ENCODE measurements at regions not wholly inside any gene's neighbourhood (a gene's known extent, or its start where the extent isn't known, plus 50 kb on each side); places are given as distances from the start of the nearest gene placed in this dataset.

- POLR2A ChIA-PET: no interaction called here
- no peak overlapping the region for H3K9ac ChIP-seq (ENCODE audit: low read length)
- no peaks in the 10 kb centered on the region for H3K9me3 ChIP-seq (ENCODE audit: control insufficient read depth in 1 of 2, insufficient read depth in 1 of 2, low read depth in 1 of 2, low read length in 2 of 2)
- no peaks in the 10 kb centered on the region for H3K79me2 ChIP-seq (ENCODE audit: insufficient read depth, low read length)
- CTCF ChIA-PET: no interaction called here
- ATAC-seq: no peak
- no peaks in the 10 kb centered on the region for H3K36me3 ChIP-seq (ENCODE audit: control insufficient read depth in 1 of 2, insufficient read depth in 2 of 2, low read length in 2 of 2)
- DNase-seq (ENCODE audit: low read depth, low spot score): no peak
- H3K4me1 ChIP-seq (ENCODE audit: control insufficient read depth in 1 of 2, insufficient read depth in 2 of 2, low read length in 2 of 2): no peaks in the 10 kb centered on the region
- no peaks in the 10 kb centered on the region for H3K9me2 ChIP-seq (ENCODE audit: insufficient read depth)
- no TSS peak for BruUV-seq (replicated peaks)
- H3K27ac ChIP-seq (ENCODE audit: low read depth, low read length): no peak overlapping the region
- RAD21 ChIA-PET (ENCODE audit: low non-redundant PET in 1 of 2, low total read pairs in 2 of 2, uncharacterized antibody in 2 of 2, unreplicated experiment in 2 of 2): no interaction called here
- intact Hi-C loops (cut with micrococcal nuclease): no loop called here
- TF ChIP-seq CEBPB (IDR thresholded peaks at IDR 0.05; ENCODE audit: low read depth) (no peak), JUND (IDR thresholded peaks at IDR 0.05) (no peak), YY1 (IDR thresholded peaks at IDR 0.05; ENCODE audit: extremely low read depth, insufficient replicate concordance, low read depth, low read length) (no peak), CBX3 (IDR thresholded peaks at IDR 0.05; ENCODE audit: low read depth) (no peak), ZFX (IDR thresholded peaks at IDR 0.05) (no peak), POLR2A (IDR thresholded peaks at IDR 0.05; ENCODE audit: borderline replicate concordance, extremely low read depth, insufficient read depth, insufficient read length) (no peak), RAD21 (IDR thresholded peaks at IDR 0.05; ENCODE audit: low read depth) (no peak), FOSL1 (IDR thresholded peaks at IDR 0.05; ENCODE audit: low read depth) (no peak), POLR2AphosphoS5 (IDR thresholded peaks at IDR 0.05; ENCODE audit: low read depth, low read length) (no peak), ELF1 (IDR thresholded peaks at IDR 0.05; ENCODE audit: borderline replicate concordance, low read depth) (no peak), SRF (IDR thresholded peaks at IDR 0.05; ENCODE audit: low read depth) (no peak), SIN3A (IDR thresholded peaks at IDR 0.05; ENCODE audit: low read depth) (no peak), EGR1 (IDR thresholded peaks at IDR 0.05; ENCODE audit: low read depth) (no peak), REST (IDR thresholded peaks at IDR 0.05; ENCODE audit: low read depth) (no peak)
- TF ChIP-seq, protein P1, sequence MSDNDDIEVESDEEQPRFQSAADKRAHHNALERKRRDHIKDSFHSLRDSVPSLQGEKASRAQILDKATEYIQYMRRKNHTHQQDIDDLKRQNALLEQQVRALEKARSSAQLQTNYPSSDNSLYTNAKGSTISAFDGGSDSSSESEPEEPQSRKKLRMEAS (IDR thresholded peaks at IDR 0.05): no peak
- TF ChIP-seq, protein P2, sequence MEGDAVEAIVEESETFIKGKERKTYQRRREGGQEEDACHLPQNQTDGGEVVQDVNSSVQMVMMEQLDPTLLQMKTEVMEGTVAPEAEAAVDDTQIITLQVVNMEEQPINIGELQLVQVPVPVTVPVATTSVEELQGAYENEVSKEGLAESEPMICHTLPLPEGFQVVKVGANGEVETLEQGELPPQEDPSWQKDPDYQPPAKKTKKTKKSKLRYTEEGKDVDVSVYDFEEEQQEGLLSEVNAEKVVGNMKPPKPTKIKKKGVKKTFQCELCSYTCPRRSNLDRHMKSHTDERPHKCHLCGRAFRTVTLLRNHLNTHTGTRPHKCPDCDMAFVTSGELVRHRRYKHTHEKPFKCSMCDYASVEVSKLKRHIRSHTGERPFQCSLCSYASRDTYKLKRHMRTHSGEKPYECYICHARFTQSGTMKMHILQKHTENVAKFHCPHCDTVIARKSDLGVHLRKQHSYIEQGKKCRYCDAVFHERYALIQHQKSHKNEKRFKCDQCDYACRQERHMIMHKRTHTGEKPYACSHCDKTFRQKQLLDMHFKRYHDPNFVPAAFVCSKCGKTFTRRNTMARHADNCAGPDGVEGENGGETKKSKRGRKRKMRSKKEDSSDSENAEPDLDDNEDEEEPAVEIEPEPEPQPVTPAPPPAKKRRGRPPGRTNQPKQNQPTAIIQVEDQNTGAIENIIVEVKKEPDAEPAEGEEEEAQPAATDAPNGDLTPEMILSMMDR (IDR thresholded peaks at IDR 0.05 in 2 of 3, conservative IDR thresholded peaks at IDR 0.05 in 1 of 3; ENCODE audit: borderline replicate concordance in 1 of 3, insufficient read depth in 1 of 3, low read depth in 2 of 3, low read length in 2 of 3): no peak
- TF ChIP-seq, protein P3, sequence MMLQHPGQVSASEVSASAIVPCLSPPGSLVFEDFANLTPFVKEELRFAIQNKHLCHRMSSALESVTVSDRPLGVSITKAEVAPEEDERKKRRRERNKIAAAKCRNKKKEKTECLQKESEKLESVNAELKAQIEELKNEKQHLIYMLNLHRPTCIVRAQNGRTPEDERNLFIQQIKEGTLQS (IDR thresholded peaks at IDR 0.05): no peak
- TF ChIP-seq, protein P4, sequence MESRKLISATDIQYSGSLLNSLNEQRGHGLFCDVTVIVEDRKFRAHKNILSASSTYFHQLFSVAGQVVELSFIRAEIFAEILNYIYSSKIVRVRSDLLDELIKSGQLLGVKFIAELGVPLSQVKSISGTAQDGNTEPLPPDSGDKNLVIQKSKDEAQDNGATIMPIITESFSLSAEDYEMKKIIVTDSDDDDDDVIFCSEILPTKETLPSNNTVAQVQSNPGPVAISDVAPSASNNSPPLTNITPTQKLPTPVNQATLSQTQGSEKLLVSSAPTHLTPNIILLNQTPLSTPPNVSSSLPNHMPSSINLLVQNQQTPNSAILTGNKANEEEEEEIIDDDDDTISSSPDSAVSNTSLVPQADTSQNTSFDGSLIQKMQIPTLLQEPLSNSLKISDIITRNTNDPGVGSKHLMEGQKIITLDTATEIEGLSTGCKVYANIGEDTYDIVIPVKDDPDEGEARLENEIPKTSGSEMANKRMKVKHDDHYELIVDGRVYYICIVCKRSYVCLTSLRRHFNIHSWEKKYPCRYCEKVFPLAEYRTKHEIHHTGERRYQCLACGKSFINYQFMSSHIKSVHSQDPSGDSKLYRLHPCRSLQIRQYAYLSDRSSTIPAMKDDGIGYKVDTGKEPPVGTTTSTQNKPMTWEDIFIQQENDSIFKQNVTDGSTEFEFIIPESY (IDR thresholded peaks at IDR 0.05; ENCODE audit: extremely low read depth, insufficient replicate concordance, low read length): no peak
- H3K4me2 ChIP-seq (ENCODE audit: low read length): no peak overlapping the region
- H3K27me3 ChIP-seq (ENCODE audit: insufficient read depth, low read length): no peaks in the 10 kb centered on the region
- H2AFZ ChIP-seq (ENCODE audit: low read depth, low read length, poor library complexity, severe bottlenecking): no peak overlapping the region
- no peak overlapping the region for H3K4me3 ChIP-seq (replicated peaks in 1 of 2; ENCODE audit: low read depth in 1 of 2, low read length in 2 of 2)
- no peaks in the 10 kb centered on the region for H4K20me1 ChIP-seq (ENCODE audit: insufficient read depth)
Measured at GRCh38 chr13:98083936-98084335, 59.0 kb upstream of the FARP1 start.
